ENCODE measurements at regions not wholly inside any gene's neighbourhood (a gene's known extent, or its start where the extent isn't known, plus 50 kb on each side); places are given as distances from the start of the nearest gene placed in this dataset.

DNA sequence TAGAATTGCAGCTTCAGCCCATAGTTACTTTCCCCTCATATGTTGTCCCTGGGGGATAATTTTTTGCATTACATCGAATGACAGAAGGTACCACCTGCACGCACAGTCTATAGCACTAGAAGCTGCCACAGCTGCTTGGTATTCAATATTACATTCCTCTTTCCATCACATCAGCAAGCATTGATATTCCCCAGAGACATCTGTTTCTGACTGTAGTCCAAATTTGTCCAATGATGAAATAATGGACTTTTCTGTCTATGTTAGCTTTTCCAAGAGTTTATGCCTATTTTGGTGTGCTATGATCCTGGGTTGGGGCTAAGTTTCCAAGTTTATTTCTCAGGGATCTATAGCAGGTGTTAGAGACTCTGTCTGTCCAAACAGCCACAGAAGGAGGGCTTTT lies 335.4 kb downstream of the LRIG3 start:
- TF ChIP-seq, protein P1, sequence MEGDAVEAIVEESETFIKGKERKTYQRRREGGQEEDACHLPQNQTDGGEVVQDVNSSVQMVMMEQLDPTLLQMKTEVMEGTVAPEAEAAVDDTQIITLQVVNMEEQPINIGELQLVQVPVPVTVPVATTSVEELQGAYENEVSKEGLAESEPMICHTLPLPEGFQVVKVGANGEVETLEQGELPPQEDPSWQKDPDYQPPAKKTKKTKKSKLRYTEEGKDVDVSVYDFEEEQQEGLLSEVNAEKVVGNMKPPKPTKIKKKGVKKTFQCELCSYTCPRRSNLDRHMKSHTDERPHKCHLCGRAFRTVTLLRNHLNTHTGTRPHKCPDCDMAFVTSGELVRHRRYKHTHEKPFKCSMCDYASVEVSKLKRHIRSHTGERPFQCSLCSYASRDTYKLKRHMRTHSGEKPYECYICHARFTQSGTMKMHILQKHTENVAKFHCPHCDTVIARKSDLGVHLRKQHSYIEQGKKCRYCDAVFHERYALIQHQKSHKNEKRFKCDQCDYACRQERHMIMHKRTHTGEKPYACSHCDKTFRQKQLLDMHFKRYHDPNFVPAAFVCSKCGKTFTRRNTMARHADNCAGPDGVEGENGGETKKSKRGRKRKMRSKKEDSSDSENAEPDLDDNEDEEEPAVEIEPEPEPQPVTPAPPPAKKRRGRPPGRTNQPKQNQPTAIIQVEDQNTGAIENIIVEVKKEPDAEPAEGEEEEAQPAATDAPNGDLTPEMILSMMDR (IDR thresholded peaks at IDR 0.05): no peak
- no peak for TF ChIP-seq POLR2A (IDR thresholded peaks at IDR 0.05)

Measured in esophagus squamous epithelium (tissue), 4 donors.